ENCODE measurements at regions not wholly inside any gene's neighbourhood (a gene's known extent, or its start where the extent isn't known, plus 50 kb on each side); places are given as distances from the start of the nearest gene placed in this dataset.

DNA sequence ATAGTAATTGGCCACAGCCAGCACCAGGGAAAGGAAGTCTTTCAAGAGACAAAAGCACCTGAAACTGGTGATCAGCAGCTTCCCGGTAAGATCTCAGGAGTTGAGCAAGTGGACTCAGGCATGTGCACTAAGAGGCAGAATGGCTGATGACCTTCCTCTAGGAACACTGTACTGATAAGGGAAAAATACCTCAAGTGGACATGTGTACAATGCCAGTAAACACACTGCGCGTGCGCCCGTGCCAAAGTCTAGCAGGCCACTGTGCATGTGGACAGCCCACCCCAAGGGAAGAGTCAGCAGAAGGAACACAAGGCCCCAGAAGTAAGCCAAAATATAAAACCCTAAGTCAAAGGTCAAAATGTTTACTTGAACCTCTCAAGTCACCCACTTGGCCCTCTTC lies 423.0 kb downstream of the TUSC1 start:
- Histone ChIP-seq H3K4me3 (no peak overlapping the region), H3K27me3 (no peaks in the 10 kb centered on the region), H3K27ac (no peak overlapping the region), H3K4me1 (no peaks in the 10 kb centered on the region), H3K36me3 (no peaks in the 10 kb centered on the region), H3K9me3 (no peaks in the 10 kb centered on the region)
- intact Hi-C loops (cut with DNase I; ENCODE audit: low total_unique reads) (no loop called here), in situ Hi-C loops (cut with MboI; ENCODE audit: low sequenced_read_pairs in 4 of 4) (no loop called here)
- no peak for ATAC-seq
- DNase-seq, result no peak
- TF ChIP-seq, protein P1, sequence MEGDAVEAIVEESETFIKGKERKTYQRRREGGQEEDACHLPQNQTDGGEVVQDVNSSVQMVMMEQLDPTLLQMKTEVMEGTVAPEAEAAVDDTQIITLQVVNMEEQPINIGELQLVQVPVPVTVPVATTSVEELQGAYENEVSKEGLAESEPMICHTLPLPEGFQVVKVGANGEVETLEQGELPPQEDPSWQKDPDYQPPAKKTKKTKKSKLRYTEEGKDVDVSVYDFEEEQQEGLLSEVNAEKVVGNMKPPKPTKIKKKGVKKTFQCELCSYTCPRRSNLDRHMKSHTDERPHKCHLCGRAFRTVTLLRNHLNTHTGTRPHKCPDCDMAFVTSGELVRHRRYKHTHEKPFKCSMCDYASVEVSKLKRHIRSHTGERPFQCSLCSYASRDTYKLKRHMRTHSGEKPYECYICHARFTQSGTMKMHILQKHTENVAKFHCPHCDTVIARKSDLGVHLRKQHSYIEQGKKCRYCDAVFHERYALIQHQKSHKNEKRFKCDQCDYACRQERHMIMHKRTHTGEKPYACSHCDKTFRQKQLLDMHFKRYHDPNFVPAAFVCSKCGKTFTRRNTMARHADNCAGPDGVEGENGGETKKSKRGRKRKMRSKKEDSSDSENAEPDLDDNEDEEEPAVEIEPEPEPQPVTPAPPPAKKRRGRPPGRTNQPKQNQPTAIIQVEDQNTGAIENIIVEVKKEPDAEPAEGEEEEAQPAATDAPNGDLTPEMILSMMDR (IDR thresholded peaks at IDR 0.05 in 4 of 5, conservative IDR thresholded peaks at IDR 0.05 in 1 of 5), result no peak
- no peak for TF ChIP-seq POLR2A (IDR thresholded peaks at IDR 0.05)

DNA sequence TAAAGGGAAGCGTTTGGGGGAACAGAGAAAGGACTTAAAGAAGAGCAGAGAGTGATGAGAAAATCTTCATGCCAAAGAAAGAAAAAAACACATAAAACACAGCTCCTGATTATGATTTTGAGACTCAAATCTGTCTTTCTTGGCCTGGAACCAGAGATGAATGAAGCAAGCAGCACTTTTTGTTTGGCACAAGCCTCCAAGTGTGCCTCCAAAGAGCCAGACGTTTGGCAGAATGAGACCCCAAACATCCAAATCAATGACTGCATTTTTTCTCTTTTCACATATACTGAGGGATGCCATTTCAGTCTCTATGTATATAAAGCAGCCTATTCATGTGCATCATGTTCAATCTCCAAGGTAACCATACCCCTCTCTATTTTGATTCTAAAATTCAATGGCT lies 424.2 kb downstream of the TUSC1 start:
- TF ChIP-seq POLR2A (IDR thresholded peaks at IDR 0.05), result no peak
- TF ChIP-seq, protein P1 (IDR thresholded peaks at IDR 0.05 in 4 of 5, conservative IDR thresholded peaks at IDR 0.05 in 1 of 5), result no peak
- Histone ChIP-seq H3K4me3 (no peak overlapping the region), H3K27ac (no peak overlapping the region), H3K36me3 (no peaks in the 10 kb centered on the region), H3K27me3 (no peaks in the 10 kb centered on the region), H3K9me3 (no peaks in the 10 kb centered on the region), H3K4me1 (no peaks in the 10 kb centered on the region)
- intact Hi-C loops (cut with DNase I; ENCODE audit: low total_unique reads) (no loop called here), in situ Hi-C loops (cut with MboI; ENCODE audit: low sequenced_read_pairs in 4 of 4) (no loop called here)
- ATAC-seq (no peak), DNase-seq (no peak)

DNA sequence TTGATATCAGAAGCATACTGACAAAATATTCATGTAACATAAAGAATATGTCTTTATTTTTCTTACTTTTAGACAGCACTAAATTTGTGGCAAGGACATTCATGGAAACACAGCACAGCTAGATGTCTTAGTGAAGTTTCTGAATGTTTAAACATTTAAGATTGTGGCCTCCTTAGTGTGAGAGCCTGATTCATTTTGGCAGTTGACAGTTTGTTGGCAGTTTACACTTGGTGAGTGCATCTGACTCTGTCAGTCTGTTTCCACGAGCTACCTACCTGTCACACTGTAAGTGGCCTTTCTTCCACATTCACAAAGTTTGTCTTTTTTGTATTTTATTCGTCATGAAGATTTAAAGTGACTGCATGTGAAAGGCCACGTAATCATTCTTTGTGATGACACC lies 436.8 kb downstream of the TUSC1 start:
- intact Hi-C loops (cut with DNase I; ENCODE audit: low total_unique reads) (no loop called here), in situ Hi-C loops (cut with MboI; ENCODE audit: low sequenced_read_pairs in 4 of 4) (no loop called here)
- H3K4me1 ChIP-seq, result no peaks in the 10 kb centered on the region
- H3K27me3 ChIP-seq, result no peaks in the 10 kb centered on the region
- H3K36me3 ChIP-seq, result no peaks in the 10 kb centered on the region
- DNase-seq (no peak), ATAC-seq (no peak)
- no peak for TF ChIP-seq POLR2A (IDR thresholded peaks at IDR 0.05)
- TF ChIP-seq, protein P1 (IDR thresholded peaks at IDR 0.05 in 4 of 5, conservative IDR thresholded peaks at IDR 0.05 in 1 of 5), result no peak
- H3K27ac ChIP-seq, result no peak overlapping the region
- H3K4me3 ChIP-seq, result no peak overlapping the region
- H3K9me3 ChIP-seq, result no peaks in the 10 kb centered on the region

DNA sequence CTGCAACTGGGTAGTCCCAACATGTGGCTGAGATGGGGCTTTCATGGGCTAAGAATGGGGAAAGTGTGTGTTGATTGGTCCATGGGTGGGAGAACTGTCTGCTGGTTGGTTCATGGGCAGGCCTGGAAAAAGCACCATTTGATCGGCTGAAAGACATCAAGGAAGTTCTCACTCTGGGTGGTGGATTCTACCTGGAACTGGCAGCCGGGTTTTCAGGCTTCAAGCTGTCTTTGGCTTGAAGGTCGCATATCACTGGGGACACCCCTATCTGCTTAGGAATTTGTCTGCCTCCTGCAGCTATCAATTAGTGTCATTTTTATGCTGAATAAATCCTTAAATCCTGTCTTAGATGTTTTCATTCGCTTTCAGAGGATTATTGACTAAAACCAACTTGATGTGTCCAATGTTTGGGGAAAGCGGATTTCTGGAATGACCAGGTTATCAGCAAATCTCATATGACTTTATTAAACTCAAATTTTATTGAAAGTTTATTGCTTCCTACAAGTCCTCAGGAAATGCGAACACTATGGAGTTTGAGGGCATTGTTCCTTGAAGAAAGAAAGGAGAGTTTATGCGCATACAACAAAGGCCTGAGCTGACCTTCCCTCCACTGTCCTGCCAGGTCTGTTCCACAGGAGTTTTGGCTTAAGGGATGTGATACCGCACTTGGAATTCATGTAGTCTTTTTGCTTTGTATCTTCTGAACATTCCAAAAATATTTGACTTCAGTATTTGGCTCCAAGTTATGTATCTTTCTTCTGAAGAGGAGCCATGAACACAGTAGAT lies 451.1 kb downstream of the TUSC1 start:
- no peak for TF ChIP-seq POLR2A (IDR thresholded peaks at IDR 0.05)
- intact Hi-C loops (cut with DNase I; ENCODE audit: low total_unique reads), result no loop called here
- DNase-seq, result no peak
- Histone ChIP-seq H3K36me3 (no peaks in the 10 kb centered on the region), H3K27ac (no peak overlapping the region), H3K4me1 (no peaks in the 10 kb centered on the region), H3K9me3 (no peaks in the 10 kb centered on the region), H3K27me3 (no peaks in the 10 kb centered on the region), H3K4me3 (no peak overlapping the region)
- in situ Hi-C loops (cut with MboI; ENCODE audit: low sequenced_read_pairs in 4 of 4), result no loop called here
- no peak for ATAC-seq

DNA sequence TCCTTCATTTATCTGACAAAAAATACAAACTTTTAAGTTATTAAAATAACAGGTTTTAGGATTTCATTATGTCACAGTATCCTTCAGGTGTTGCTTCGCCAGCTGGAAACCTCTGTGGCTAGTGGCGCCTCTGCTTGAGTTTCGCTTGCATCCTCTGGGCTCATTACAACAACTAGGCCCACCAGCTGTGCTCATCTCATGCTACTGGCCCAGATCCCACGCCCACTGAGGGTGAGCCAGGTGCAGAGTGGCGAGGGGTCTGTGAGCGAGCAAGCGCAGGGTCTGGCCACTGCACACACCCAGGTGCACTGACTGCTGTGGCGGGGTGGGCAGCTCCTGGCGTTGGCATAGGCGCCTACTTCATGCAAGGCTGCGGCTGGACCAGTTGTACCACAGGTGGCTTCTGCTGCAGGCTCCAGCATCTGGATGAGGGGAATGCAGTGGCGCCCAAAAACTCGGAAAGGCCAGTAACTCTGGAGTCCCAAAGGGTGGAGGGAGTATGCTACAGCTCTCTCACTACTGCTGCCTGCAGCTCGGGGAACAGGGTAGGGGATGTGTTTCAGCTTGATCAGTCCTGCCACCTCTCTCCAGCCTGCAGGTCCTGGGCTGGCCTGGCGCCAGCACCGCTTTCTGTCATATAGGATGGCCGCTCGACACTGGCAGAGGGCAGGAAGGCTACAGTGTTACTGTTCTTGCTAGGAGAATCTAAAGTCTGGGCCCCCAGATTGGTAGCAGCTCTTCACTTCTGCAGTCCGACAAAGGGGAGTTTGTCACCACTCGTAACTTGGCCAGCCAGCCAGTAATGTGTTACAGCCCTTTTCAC lies 452.1 kb downstream of the TUSC1 start:
- in situ Hi-C loops (cut with MboI; ENCODE audit: low sequenced_read_pairs in 4 of 4), result no loop called here
- Histone ChIP-seq H3K27me3 (no peaks in the 10 kb centered on the region), H3K9me3 (no peaks in the 10 kb centered on the region), H3K4me1 (no peaks in the 10 kb centered on the region), H3K36me3 (no peaks in the 10 kb centered on the region), H3K4me3 (no peak overlapping the region), H3K27ac (no peak overlapping the region)
- intact Hi-C loops (cut with DNase I; ENCODE audit: low total_unique reads), result no loop called here
- ATAC-seq (no peak), DNase-seq (no peak)
- TF ChIP-seq, protein P1 (IDR thresholded peaks at IDR 0.05 in 4 of 5, conservative IDR thresholded peaks at IDR 0.05 in 1 of 5), result no peak
- TF ChIP-seq POLR2A (IDR thresholded peaks at IDR 0.05), result no peak

Data from gastrocnemius medialis (tissue), 4 donors.